Mammary epithelial cell (primary cell): ENCODE measurements at regions not wholly inside any gene's neighbourhood (a gene's known extent, or its start where the extent isn't known, plus 50 kb on each side); places are given as distances from the start of the nearest gene placed in this dataset.

ENCODE experiments used
- CTCF ChIP-seq, 2 donors: IDR thresholded peaks in 1 of 2; conservative IDR thresholded peaks in 1 of 2; 2 replicates each; pipeline ENCODE4 v1.5.1; 2011 to 2012; ENCODE audit warnings: inconsistent platforms in 2 of 2, low read length in 2 of 2, mild to moderate bottlenecking in 2 of 2, control low read depth in 1 of 2, low read depth in 1 of 2; ENCODE audit not compliant: insufficient read depth in 1 of 2; ENCODE audit errors: extremely low read depth in 1 of 2
- EZH2 ChIP-seq: IDR thresholded peaks from 2 replicates; pipeline ENCODE4 v1.6.1; 2012; ENCODE audit warnings: low read length, inconsistent platforms, borderline replicate concordance

DNA sequence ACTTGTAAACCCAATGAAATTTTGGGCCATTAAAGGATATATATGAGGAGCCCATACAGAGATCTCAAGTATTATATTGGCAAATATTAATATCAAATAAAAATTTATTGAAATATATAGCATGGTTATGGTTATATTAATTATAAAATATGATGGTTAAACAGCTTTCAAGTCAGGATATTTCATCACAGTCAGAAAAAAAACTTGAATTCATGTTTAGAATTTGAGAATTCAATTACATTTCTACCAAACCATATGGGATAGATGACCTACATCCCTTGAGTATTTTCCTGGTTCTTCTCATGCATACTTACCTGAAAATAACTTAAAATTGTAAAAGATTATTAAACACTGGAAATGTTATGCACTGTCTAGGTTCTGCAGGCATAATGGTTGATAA, 956.1 kb upstream of the EDIL3 start:
- TF ChIP-seq CTCF (conservative IDR thresholded peaks at IDR 0.05 in 1 of 2, IDR thresholded peaks at IDR 0.05 in 1 of 2; ENCODE audit: extremely low read depth in 1 of 2, insufficient read depth in 1 of 2, low read depth in 1 of 2, low read length in 2 of 2) (no peak), EZH2 (no peak)
